Panc1 (cell line): ENCODE measurements at regions not wholly inside any gene's neighbourhood (a gene's known extent, or its start where the extent isn't known, plus 50 kb on each side); places are given as distances from the start of the nearest gene placed in this dataset.

Source experiments
- ATAC-seq: fragments of 200-7000 bp; cut with Tn5 transposase; 2 replicates; pipeline ENCODE4 v1.9.1; 2020; ENCODE audit warnings: mild to moderate bottlenecking, moderate library complexity
- BruUV-seq: library from RNA; stranded (reverse); fragments of 400-500 nt; replicated peaks from 2 replicates; lab custom pipeline; 2021; lab: Mats Ljungman, UMichigan
- CTCF ChIA-PET: fragments of 300-600 bp; sonication (Branson Sonifier 250); formaldehyde crosslinking; loops from one replicate; lab custom pipeline; 2022; ENCODE audit warnings: antibody characterized with exemption; lab: Charles Lee
- POLR2A ChIA-PET: fragments of 300-600 bp; sonication (Branson Sonifier 250); formaldehyde crosslinking; loops from one replicate; lab custom pipeline; 2022; ENCODE audit warnings: antibody characterized with exemption; lab: Charles Lee
- DNase-seq: peaks from one replicate; pipeline ENCODE4 v3.0.0-alpha.2; 2010; ENCODE audit warnings: low read depth, low spot score
- H3K27ac ChIP-seq: 2 replicates; pipeline ENCODE4 v1.5.1; 2011; ENCODE audit warnings: mild to moderate bottlenecking, low read length, inconsistent platforms
- H3K27me3 ChIP-seq: fragments of 200-500 bp; sonication (Bioruptor generic); 2 replicates; pipeline ENCODE4 v1.6.0; 2014; ENCODE audit warnings: low read length, inconsistent platforms; ENCODE audit not compliant: control insufficient read depth, insufficient read depth
- H3K36me3 ChIP-seq: fragments of 200-500 bp; sonication (Bioruptor generic); 2 replicates; pipeline ENCODE4 v1.5.1; 2014; ENCODE audit warnings: inconsistent platforms, mild to moderate bottlenecking, low read length, moderate library complexity; ENCODE audit not compliant: control insufficient read depth, insufficient read depth
- H3K4me1 ChIP-seq: 2 replicates; pipeline ENCODE4 v1.5.1; 2011; ENCODE audit warnings: inconsistent platforms, mild to moderate bottlenecking, low read length, moderate library complexity; ENCODE audit not compliant: control insufficient read depth, insufficient read depth
- H3K4me3 ChIP-seq, 2 experiments: 2 replicates each; pipeline ENCODE4 v1.5.1; 2011 to 2012; ENCODE audit warnings: low read depth in 2 of 2, low read length in 2 of 2, mild to moderate bottlenecking in 2 of 2, inconsistent platforms in 1 of 2, moderate library complexity in 1 of 2
- H3K9me3 ChIP-seq: fragments of 200-500 bp; sonication (Bioruptor generic); 2 replicates; pipeline ENCODE4 v1.5.1; 2014; ENCODE audit warnings: low read depth, mild to moderate bottlenecking, inconsistent platforms, low read length, moderate library complexity; ENCODE audit not compliant: control insufficient read depth, insufficient read depth
- CTCF ChIP-seq: fragments of 450-650 bp; IDR thresholded peaks from 2 replicates; pipeline ENCODE4 v1.5.1; 2017; ENCODE audit warnings: mild to moderate bottlenecking
- POLR2AphosphoS5 ChIP-seq: IDR thresholded peaks from 2 replicates; pipeline ENCODE4 v1.6.1; 2012; ENCODE audit warnings: mild to moderate bottlenecking, low read depth, low read length, moderate library complexity
- REST ChIP-seq, 2 experiments: IDR thresholded peaks; 2 replicates each; pipeline ENCODE4 v1.6.1; 2011 to 2012; ENCODE audit warnings: low read depth in 2 of 2, control low read depth in 1 of 2, low read length in 1 of 2, mild to moderate bottlenecking in 1 of 2, moderate library complexity in 1 of 2; ENCODE audit not compliant: insufficient read depth in 1 of 2
- SIN3A ChIP-seq: IDR thresholded peaks from 2 replicates; pipeline ENCODE4 v1.6.1; 2012; ENCODE audit warnings: low read depth, mild to moderate bottlenecking, low read length, moderate library complexity, borderline replicate concordance; ENCODE audit not compliant: insufficient read depth
- TCF7L2 ChIP-seq: IDR thresholded peaks from 2 replicates; pipeline ENCODE4 v1.6.1; 2011; ENCODE audit warnings: mild to moderate bottlenecking, low read depth, low read length, inconsistent platforms
- in situ Hi-C: cut with HindIII; loops from 2 replicates; pipeline ENCODE4 v1.10.0; 2016; ENCODE audit warnings: low sequenced_read_pairs, low pct_unique_long_range_greater_than_20kb
- intact Hi-C: fragments of 100-400 bp; cut with micrococcal nuclease; formaldehyde crosslinking; loops from one replicate; pipeline ENCODE4 v1.10.0; 2022; ENCODE audit not compliant: unreplicated experiment

GRCh38 chr7:18262058-18262457, 233.5 kb upstream of the HDAC9 start:
- ATAC-seq (no peak), DNase-seq (no peak)
- H3K4me1 ChIP-seq = no peaks in the 10 kb centered on the region
- no peak for TF ChIP-seq SIN3A
- no peak for TF ChIP-seq TCF7L2
- TF ChIP-seq CTCF = no peak
- TF ChIP-seq POLR2AphosphoS5 = no peak
- no peak for TF ChIP-seq REST (IDR thresholded peaks at IDR 0.05; ENCODE audit: insufficient read depth in 1 of 2, low read depth in 2 of 2, low read length in 1 of 2)
- in situ Hi-C loops = no loop called here
- ChIA-PET CTCF (no interaction called here), POLR2A (no interaction called here)
- intact Hi-C loops = no loop called here
- H3K36me3 ChIP-seq = no peaks in the 10 kb centered on the region
- no peak overlapping the region for H3K27ac ChIP-seq
- peaks cover 14% of the 10 kb centered on the region; the same call in 1 of the 2 replicates for H3K9me3 ChIP-seq
- H3K4me3 ChIP-seq = no peak overlapping the region
- BruUV-seq = no TSS peak
- no peaks in the 10 kb centered on the region for H3K27me3 ChIP-seq

GRCh38 chr7:18265611-18266281, 229.8 kb upstream of the HDAC9 start:
- Histone ChIP-seq H3K27ac (no peak overlapping the region), H3K4me3 (no peak overlapping the region), H3K27me3 (no peaks in the 10 kb centered on the region), H3K9me3 (peaks cover 14% of the 10 kb centered on the region; the same call in 1 of the 2 replicates), H3K4me1 (no peaks in the 10 kb centered on the region), H3K36me3 (no peaks in the 10 kb centered on the region)
- BruUV-seq = no TSS peak
- POLR2A ChIA-PET = no interaction called here
- CTCF ChIA-PET = no interaction called here
- DNase-seq = no peak
- no peak for ATAC-seq
- TF ChIP-seq POLR2AphosphoS5 = no peak
- TF ChIP-seq REST (IDR thresholded peaks at IDR 0.05; ENCODE audit: insufficient read depth in 1 of 2, low read depth in 2 of 2, low read length in 1 of 2) = no peak
- TF ChIP-seq SIN3A = no peak
- TF ChIP-seq TCF7L2 = no peak
- in situ Hi-C loops = no loop called here
- intact Hi-C loops = no loop called here
